H1 (cell line): ENCODE measurements at regions not wholly inside any gene's neighbourhood (a gene's known extent, or its start where the extent isn't known, plus 50 kb on each side); places are given as distances from the start of the nearest gene placed in this dataset.

Experiments
- EZH2 ChIP-seq: fragments of 200-600 bp; sonication (generic); IDR thresholded peaks from 2 replicates; pipeline ENCODE4 v1.7.1; 2012; ENCODE audit warnings: low read depth, mild to moderate bottlenecking, moderate library complexity, low read length, inconsistent platforms; ENCODE audit not compliant: severe bottlenecking
- MAFK ChIP-seq: IDR thresholded peaks from 2 replicates; pipeline ENCODE4 v1.6.1; 2012; ENCODE audit warnings: low read depth, mild to moderate bottlenecking, improper control_type of control experiment, low read length
- POLR2A ChIP-seq, 2 experiments: IDR thresholded peaks; 1 replicate in 1 of 2; 2 replicates in 1 of 2; pipeline ENCODE4 v1.6.1; 2011; ENCODE audit warnings: low read depth in 2 of 2, low read length in 2 of 2, mild to moderate bottlenecking in 2 of 2; ENCODE audit errors: control extremely low read depth in 1 of 2
- YY1 ChIP-seq: IDR thresholded peaks from 2 replicates; pipeline ENCODE4 v1.6.1; 2011; ENCODE audit warnings: low read depth, mild to moderate bottlenecking, low read length
- TF ChIP-seq, protein P1 (sequence below): IDR thresholded peaks from 2 replicates; pipeline ENCODE4 v1.6.1; 2012; ENCODE audit warnings: low read length, inconsistent platforms

DNA sequence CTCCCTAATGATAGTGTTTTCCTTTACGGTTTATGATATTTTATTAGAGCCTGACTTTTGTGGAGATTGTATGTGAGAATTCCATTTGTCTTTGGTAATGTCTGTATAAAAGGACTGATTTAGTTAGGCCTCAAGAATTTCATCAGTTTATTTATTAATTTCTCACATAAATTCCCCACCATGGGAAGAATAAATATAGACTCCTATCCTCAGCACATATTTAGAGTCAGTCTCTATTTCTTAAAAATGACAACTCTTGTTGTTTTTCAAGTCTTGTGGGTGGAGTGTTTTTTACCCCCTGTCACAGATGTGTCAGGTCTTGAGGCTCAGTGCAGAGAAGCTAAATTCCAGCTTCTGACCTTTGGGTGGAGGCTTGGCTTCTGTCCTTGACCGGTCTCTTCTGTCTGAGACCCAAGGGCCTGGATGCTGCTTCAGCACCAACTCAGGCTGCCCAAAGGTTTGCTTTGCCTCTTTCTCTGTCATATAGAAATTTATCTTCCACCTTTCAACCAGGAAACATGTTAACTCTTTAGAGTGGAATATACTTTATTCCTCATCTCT is 117.3 kb upstream of the INHBA start:
- no peak for TF ChIP-seq EZH2
- TF ChIP-seq YY1 = no peak
- TF ChIP-seq POLR2A (IDR thresholded peaks at IDR 0.05; ENCODE audit: control extremely low read depth in 1 of 2, low read depth in 2 of 2, low read length in 2 of 2) = no peak
- TF ChIP-seq MAFK = no peak
- TF ChIP-seq, protein P1, sequence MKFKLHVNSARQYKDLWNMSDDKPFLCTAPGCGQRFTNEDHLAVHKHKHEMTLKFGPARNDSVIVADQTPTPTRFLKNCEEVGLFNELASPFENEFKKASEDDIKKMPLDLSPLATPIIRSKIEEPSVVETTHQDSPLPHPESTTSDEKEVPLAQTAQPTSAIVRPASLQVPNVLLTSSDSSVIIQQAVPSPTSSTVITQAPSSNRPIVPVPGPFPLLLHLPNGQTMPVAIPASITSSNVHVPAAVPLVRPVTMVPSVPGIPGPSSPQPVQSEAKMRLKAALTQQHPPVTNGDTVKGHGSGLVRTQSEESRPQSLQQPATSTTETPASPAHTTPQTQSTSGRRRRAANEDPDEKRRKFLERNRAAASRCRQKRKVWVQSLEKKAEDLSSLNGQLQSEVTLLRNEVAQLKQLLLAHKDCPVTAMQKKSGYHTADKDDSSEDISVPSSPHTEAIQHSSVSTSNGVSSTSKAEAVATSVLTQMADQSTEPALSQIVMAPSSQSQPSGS = no peak
